ENCODE measurements at regions not wholly inside any gene's neighbourhood (a gene's known extent, or its start where the extent isn't known, plus 50 kb on each side); places are given as distances from the start of the nearest gene placed in this dataset.

DNA sequence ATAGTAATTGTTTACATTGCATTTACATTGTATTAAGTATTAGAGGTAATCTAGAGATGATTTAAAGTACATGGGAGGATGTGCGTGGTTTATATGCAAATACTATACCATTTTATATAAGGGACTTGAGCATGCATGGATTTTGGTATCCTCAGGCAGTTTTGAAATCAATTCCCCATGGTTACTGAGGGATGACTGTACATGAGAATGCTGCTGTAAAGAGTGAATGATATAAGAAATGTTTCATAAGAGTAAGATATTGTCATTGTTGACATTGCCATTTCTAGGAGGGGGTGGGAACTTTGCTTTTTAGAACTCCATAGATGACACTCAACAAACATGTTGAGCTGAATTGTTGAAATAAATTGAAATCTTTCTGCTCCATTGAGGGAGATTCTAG is 185.0 kb downstream of the SEMA6A start:
- H3K4me3 ChIP-seq (ENCODE audit: low read length): no peak overlapping the region
- peaks cover 3% of the 10 kb centered on the region; the same call in 1 of the 2 replicates for H3K4me1 ChIP-seq (ENCODE audit: insufficient read depth, low read length)
- no peak overlapping the region for H3K27ac ChIP-seq (ENCODE audit: low read length)
- no peaks in the 10 kb centered on the region for H3K36me3 ChIP-seq (ENCODE audit: insufficient read depth, low read depth, low read length)
- H3K9ac ChIP-seq (ENCODE audit: low read depth, low read length): no peak overlapping the region
- H3K9me3 ChIP-seq (ENCODE audit: insufficient read depth, low read depth, low read length): peaks cover 4% of the 10 kb centered on the region; the same call in 1 of the 2 replicates
- no peaks in the 10 kb centered on the region for H3K27me3 ChIP-seq (ENCODE audit: insufficient read depth, low read length)

GRCh38 chr5:116388564-116389258 is 185.9 kb downstream of the SEMA6A start:
- peaks cover 3% of the 10 kb centered on the region; the same call in 1 of the 2 replicates for H3K4me1 ChIP-seq (ENCODE audit: insufficient read depth, low read length)
- H3K27me3 ChIP-seq (ENCODE audit: insufficient read depth, low read length): no peaks in the 10 kb centered on the region
- no peak overlapping the region for H3K4me3 ChIP-seq (ENCODE audit: low read length)
- H3K9ac ChIP-seq (ENCODE audit: low read depth, low read length): no peak overlapping the region
- H3K36me3 ChIP-seq (ENCODE audit: insufficient read depth, low read depth, low read length): no peaks in the 10 kb centered on the region
- H3K9me3 ChIP-seq (ENCODE audit: insufficient read depth, low read depth, low read length): peaks cover 4% of the 10 kb centered on the region; the same call in 1 of the 2 replicates
- no peak overlapping the region for H3K27ac ChIP-seq (ENCODE audit: low read length)

DNA sequence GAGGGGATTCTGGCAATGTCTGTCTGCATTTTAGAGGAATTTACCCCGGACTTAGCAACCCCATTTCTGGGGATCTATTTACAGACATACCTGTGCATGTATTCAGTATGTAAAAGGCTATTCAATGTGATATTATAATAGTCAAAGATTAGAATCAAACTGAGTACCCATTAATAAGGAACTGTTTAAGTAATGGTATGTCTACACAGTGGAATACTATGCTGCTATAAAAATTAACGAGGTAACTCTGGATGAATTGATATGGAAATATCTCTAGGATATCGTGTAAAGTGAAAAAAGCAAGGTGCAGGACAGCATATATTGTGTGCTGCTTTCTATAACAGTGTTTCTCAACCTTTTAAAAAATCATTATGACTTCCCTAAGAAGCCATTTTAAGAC is 186.9 kb downstream of the SEMA6A start:
- no peaks in the 10 kb centered on the region for H3K27me3 ChIP-seq (ENCODE audit: insufficient read depth, low read length)

DNA sequence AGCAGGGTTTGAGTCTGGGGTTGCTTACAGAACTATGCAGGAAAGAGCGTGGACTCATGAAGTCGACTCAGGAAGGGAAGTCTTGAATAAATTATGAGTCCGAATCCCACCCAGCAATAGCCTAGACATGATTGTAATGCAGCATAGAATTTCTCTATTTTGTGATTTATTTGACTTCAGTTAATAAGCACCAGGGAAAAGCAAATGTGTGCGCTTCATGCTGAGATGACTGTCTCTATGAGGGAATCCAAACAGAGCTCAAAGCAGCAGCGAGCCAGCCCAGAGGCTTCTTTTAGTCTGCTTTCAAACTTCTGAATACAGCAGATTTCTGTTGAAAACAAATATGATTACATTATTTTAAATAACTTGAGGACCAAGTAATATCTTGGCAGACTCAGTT is 188.0 kb downstream of the SEMA6A start:
- H3K4me1 ChIP-seq (ENCODE audit: insufficient read depth, low read length): peaks cover 3% of the 10 kb centered on the region; the same call in 1 of the 2 replicates
- no peaks in the 10 kb centered on the region for H3K27me3 ChIP-seq (ENCODE audit: insufficient read depth, low read length)

More for the DNA sequence above, 186.9 kb downstream of the SEMA6A start:
- no peaks in the 10 kb centered on the region for H3K36me3 ChIP-seq (ENCODE audit: insufficient read depth, low read depth, low read length)
- no peak overlapping the region for H3K4me3 ChIP-seq (ENCODE audit: low read length)
- H3K4me1 ChIP-seq (ENCODE audit: insufficient read depth, low read length): peaks cover 3% of the 10 kb centered on the region; the same call in 1 of the 2 replicates
- no peak overlapping the region for H3K9ac ChIP-seq (ENCODE audit: low read depth, low read length)
- no peak overlapping the region for H3K27ac ChIP-seq (ENCODE audit: low read length)
- peaks cover 4% of the 10 kb centered on the region; the same call in 1 of the 2 replicates for H3K9me3 ChIP-seq (ENCODE audit: insufficient read depth, low read depth, low read length)

GRCh38 chr5:116382874-116383266 is 191.8 kb downstream of the SEMA6A start:
- no peaks in the 10 kb centered on the region for H3K36me3 ChIP-seq (ENCODE audit: insufficient read depth, low read depth, low read length)
- no peaks in the 10 kb centered on the region; the same call in 1 of the 2 replicates for H3K4me1 ChIP-seq (ENCODE audit: insufficient read depth, low read length)
- H3K4me3 ChIP-seq (ENCODE audit: low read length): no peak overlapping the region
- peaks cover 4% of the 10 kb centered on the region; the same call in 1 of the 2 replicates for H3K9me3 ChIP-seq (ENCODE audit: insufficient read depth, low read depth, low read length)
- H3K27me3 ChIP-seq (ENCODE audit: insufficient read depth, low read length): no peaks in the 10 kb centered on the region
- no peak overlapping the region for H3K27ac ChIP-seq (ENCODE audit: low read length)
- H3K9ac ChIP-seq (ENCODE audit: low read depth, low read length): no peak overlapping the region

More for the DNA sequence above, 188.0 kb downstream of the SEMA6A start:
- Histone ChIP-seq H3K9me3 (ENCODE audit: insufficient read depth, low read depth, low read length) (peaks cover 4% of the 10 kb centered on the region; the same call in 1 of the 2 replicates), H3K36me3 (ENCODE audit: insufficient read depth, low read depth, low read length) (no peaks in the 10 kb centered on the region), H3K4me3 (ENCODE audit: low read length) (no peak overlapping the region), H3K9ac (ENCODE audit: low read depth, low read length) (no peak overlapping the region), H3K27ac (ENCODE audit: low read length) (no peak overlapping the region)

- no peak overlapping the region for H3K9ac ChIP-seq (ENCODE audit: low read depth, low read length)
- no peaks in the 10 kb centered on the region for H3K36me3 ChIP-seq (ENCODE audit: insufficient read depth, low read depth, low read length)
- no peak overlapping the region for H3K27ac ChIP-seq (ENCODE audit: low read length)
- H3K4me1 ChIP-seq (ENCODE audit: insufficient read depth, low read length): no peaks in the 10 kb centered on the region; the same call in 1 of the 2 replicates
- H3K27me3 ChIP-seq (ENCODE audit: insufficient read depth, low read length): no peaks in the 10 kb centered on the region
- H3K9me3 ChIP-seq (ENCODE audit: insufficient read depth, low read depth, low read length): no peaks in the 10 kb centered on the region
- no peak overlapping the region for H3K4me3 ChIP-seq (ENCODE audit: low read length)
Measured at GRCh38 chr5:116382032-116382873, 192.4 kb downstream of the SEMA6A start.

DNA sequence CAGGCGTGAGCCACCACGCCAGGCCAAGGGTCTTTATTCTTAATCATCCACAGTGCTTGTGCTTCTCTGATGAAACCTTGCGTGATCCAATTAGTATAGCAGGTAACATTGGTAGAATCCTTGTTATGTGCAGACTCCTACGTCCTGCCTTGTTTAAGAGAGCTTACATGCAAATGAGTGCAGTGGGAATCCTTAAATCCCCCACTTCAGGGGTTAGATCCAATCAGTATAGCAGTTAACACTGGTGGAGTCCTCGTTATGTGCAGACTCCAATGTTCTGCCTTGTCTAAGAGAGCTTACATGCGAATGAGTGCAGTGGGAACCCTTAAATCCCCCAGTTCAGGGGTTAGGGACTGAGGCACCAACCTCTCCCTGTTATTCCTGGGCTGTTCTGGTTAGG is 193.4 kb downstream of the SEMA6A start:
- Histone ChIP-seq H3K27ac (ENCODE audit: low read length) (no peak overlapping the region), H3K27me3 (ENCODE audit: insufficient read depth, low read length) (no peaks in the 10 kb centered on the region), H3K9me3 (ENCODE audit: insufficient read depth, low read depth, low read length) (no peaks in the 10 kb centered on the region), H3K4me3 (ENCODE audit: low read length) (no peak overlapping the region), H3K36me3 (ENCODE audit: insufficient read depth, low read depth, low read length) (no peaks in the 10 kb centered on the region), H3K9ac (ENCODE audit: low read depth, low read length) (no peak overlapping the region), H3K4me1 (ENCODE audit: insufficient read depth, low read length) (peaks cover 4% of the 10 kb centered on the region; the same call in 1 of the 2 replicates)

DNA sequence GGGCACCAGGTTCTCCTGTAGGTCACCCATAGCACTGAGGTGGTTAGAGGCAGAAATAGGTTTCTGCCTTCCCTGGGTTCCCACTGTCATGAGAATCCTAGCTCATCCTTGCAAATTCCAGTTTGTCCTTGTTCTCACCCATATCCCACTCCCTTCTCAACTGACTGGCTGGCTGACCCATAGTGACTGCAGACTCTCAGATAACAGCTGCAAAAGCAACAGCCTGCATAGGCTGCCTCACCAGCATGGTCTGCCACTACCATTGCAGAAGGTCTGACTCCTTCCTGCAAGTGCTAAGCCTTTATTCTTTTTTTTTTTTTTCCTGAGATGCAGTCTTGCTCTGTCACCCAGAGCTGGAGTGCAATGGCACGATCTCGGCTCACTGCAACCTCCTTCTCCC is 194.0 kb downstream of the SEMA6A start:
- no peak overlapping the region for H3K4me3 ChIP-seq (ENCODE audit: low read length)
- H3K4me1 ChIP-seq (ENCODE audit: insufficient read depth, low read length): peaks cover 10% of the 10 kb centered on the region; the same call in 1 of the 2 replicates
- no peak overlapping the region for H3K9ac ChIP-seq (ENCODE audit: low read depth, low read length)
- no peak overlapping the region for H3K27ac ChIP-seq (ENCODE audit: low read length)
- H3K27me3 ChIP-seq (ENCODE audit: insufficient read depth, low read length): no peaks in the 10 kb centered on the region
- H3K9me3 ChIP-seq (ENCODE audit: insufficient read depth, low read depth, low read length): no peaks in the 10 kb centered on the region
- no peaks in the 10 kb centered on the region for H3K36me3 ChIP-seq (ENCODE audit: insufficient read depth, low read depth, low read length)

- Histone ChIP-seq H3K27ac (ENCODE audit: low read length) (no peak overlapping the region), H3K36me3 (ENCODE audit: insufficient read depth, low read depth, low read length) (no peaks in the 10 kb centered on the region), H3K4me3 (ENCODE audit: low read length) (no peak overlapping the region), H3K9me3 (ENCODE audit: insufficient read depth, low read depth, low read length) (no peaks in the 10 kb centered on the region), H3K9ac (ENCODE audit: low read depth, low read length) (no peak overlapping the region), H3K27me3 (ENCODE audit: insufficient read depth, low read length) (no peaks in the 10 kb centered on the region), H3K4me1 (ENCODE audit: insufficient read depth, low read length) (peaks cover 13% of the 10 kb centered on the region; the same call in 1 of the 2 replicates)
Measured at GRCh38 chr5:116379306-116379705, 195.3 kb downstream of the SEMA6A start.

DNA sequence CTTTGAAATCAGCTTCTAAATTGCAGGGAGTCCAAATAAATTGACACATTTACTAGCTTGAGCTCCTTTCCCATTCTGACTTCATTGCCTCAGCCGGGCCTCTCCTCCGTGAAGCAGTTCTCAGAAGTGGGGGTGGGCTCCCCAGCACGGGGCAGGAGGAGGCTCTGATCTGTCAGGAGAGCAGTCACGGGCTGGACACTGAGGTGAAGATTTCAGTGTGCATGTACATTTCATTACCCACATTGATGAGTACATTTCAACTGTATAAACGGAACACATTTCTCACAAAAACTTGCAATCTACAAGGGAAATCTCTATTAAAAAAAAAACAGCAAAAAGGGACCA is 195.9 kb downstream of the SEMA6A start:
- H3K4me3 ChIP-seq (ENCODE audit: low read length): no peak overlapping the region
- H3K4me1 ChIP-seq (ENCODE audit: insufficient read depth, low read length): peaks cover 13% of the 10 kb centered on the region; the same call in 1 of the 2 replicates
- no peaks in the 10 kb centered on the region for H3K36me3 ChIP-seq (ENCODE audit: insufficient read depth, low read depth, low read length)
- no peaks in the 10 kb centered on the region for H3K27me3 ChIP-seq (ENCODE audit: insufficient read depth, low read length)
- H3K9ac ChIP-seq (ENCODE audit: low read depth, low read length): no peak overlapping the region
- H3K9me3 ChIP-seq (ENCODE audit: insufficient read depth, low read depth, low read length): no peaks in the 10 kb centered on the region
- H3K27ac ChIP-seq (ENCODE audit: low read length): no peak overlapping the region

DNA sequence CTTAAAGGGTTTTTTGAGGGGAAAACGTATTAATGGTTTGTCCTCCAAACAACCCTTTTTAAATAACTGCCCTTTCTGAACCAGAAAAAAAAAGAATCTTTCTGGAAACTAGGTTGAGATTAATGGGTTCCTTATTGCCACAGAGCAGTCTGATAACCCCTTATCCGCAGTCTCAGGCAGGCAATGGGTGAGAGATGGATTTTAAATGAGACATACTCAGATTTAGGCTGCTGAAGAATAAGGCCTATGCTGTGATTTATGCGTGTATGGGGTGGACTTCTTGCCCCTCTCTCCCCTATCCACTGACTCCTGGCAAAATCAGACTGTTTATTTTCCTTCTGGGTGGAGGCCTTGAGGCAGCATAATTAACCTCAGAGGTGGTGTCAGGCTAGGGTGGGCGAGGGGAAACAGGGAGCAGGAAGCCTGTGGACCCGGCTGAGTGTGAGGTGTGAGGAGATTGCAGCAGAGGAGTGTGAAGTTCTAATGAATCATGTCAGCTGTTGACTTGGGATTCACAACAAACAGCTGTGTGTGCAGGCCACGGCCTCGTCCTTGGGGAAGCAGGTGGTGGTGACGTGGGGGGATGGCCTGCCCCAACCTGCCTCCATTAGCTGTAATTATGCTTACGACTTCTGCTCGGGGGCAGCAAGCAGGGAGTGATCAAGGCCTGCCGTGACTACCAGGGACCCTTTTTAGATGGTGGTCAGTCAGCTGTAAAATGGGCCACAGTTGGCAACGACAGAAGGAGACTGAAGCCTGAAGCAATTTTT is 196.4 kb downstream of the SEMA6A start:
- H3K27ac ChIP-seq (ENCODE audit: low read length): no peak overlapping the region

More for the DNA sequence above, 196.4 kb downstream of the SEMA6A start:
- Histone ChIP-seq H3K4me1 (ENCODE audit: insufficient read depth, low read length) (peaks cover 13% of the 10 kb centered on the region; the same call in 1 of the 2 replicates), H3K4me3 (ENCODE audit: low read length) (no peak overlapping the region), H3K36me3 (ENCODE audit: insufficient read depth, low read depth, low read length) (no peaks in the 10 kb centered on the region), H3K27me3 (ENCODE audit: insufficient read depth, low read length) (no peaks in the 10 kb centered on the region), H3K9ac (ENCODE audit: low read depth, low read length) (no peak overlapping the region), H3K9me3 (ENCODE audit: insufficient read depth, low read depth, low read length) (no peaks in the 10 kb centered on the region)
